ENCODE measurements at regions not wholly inside any gene's neighbourhood (a gene's known extent, or its start where the extent isn't known, plus 50 kb on each side); places are given as distances from the start of the nearest gene placed in this dataset.

DNA sequence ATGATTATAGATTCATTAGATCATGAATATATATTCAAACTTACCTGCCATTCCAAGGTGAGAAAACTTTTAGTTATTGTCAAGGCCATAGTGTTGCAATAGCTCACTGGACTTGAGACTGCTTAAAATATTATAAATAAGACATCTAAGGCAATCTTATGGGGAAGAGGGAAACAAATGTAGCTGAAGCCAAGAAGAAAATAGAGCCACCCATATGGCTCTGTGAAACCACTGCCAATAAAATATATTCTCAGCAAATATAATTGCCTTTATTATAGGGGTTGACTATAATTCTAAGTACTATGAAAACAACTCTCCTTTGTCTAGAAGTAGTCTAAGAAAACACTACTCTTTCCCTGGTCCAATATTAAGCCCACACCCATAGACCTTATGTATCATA lies 938.5 kb downstream of the FSTL5 start:
- no peak overlapping the region for H3K4me3 Mint-ChIP-seq

DNA sequence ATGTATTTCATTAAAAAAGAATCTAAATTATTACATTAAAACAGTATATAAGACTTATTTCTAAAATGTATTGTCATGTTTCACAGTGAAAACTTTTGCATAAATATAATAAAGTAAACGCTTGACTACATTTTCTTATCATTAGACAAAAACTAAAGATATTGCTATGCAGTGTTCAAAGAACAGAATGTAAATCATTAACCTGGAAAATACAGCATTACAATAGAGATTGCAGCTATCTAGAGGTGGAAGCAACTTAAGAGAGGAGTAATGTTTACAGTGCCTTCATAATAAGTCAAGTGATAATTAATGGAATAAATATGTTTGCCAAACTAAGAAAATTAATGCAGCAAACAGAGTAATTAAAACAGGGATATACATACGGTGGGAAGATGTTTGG lies 940.9 kb downstream of the FSTL5 start:
- Mint-ChIP-seq H3K27ac (no peak overlapping the region), H3K4me3 (no peak overlapping the region), H3K4me1 (no peaks in the 10 kb centered on the region), H3K36me3 (no peaks in the 10 kb centered on the region), H3K27me3 (ENCODE audit: insufficient read depth, low read depth) (peaks cover 2% of the 10 kb centered on the region), H3K9me3 (peaks cover 11% of the 10 kb centered on the region)
- Histone ChIP-seq H3K4me2 (no peak overlapping the region), H4K20me1 (ENCODE audit: low read depth) (no peaks in the 10 kb centered on the region), H3K27ac (no peak overlapping the region), H3K4me3 (no peak overlapping the region), H3K4me1 (no peaks in the 10 kb centered on the region), H3K9ac (no peak overlapping the region), H3F3A (ENCODE audit: low read depth) (no peaks in the 10 kb centered on the region), H3K36me3 (no peaks in the 10 kb centered on the region), H3K27me3 (no peaks in the 10 kb centered on the region), H2AFZ (replicated peaks) (no peak overlapping the region), H3K9me3 (ENCODE audit: low read depth) (no peaks in the 10 kb centered on the region), H3K79me2 (ENCODE audit: low read depth) (no peaks in the 10 kb centered on the region)
- no peak for DNase-seq (ENCODE audit: low spot score)
- TF ChIP-seq, protein P1, sequence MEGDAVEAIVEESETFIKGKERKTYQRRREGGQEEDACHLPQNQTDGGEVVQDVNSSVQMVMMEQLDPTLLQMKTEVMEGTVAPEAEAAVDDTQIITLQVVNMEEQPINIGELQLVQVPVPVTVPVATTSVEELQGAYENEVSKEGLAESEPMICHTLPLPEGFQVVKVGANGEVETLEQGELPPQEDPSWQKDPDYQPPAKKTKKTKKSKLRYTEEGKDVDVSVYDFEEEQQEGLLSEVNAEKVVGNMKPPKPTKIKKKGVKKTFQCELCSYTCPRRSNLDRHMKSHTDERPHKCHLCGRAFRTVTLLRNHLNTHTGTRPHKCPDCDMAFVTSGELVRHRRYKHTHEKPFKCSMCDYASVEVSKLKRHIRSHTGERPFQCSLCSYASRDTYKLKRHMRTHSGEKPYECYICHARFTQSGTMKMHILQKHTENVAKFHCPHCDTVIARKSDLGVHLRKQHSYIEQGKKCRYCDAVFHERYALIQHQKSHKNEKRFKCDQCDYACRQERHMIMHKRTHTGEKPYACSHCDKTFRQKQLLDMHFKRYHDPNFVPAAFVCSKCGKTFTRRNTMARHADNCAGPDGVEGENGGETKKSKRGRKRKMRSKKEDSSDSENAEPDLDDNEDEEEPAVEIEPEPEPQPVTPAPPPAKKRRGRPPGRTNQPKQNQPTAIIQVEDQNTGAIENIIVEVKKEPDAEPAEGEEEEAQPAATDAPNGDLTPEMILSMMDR (IDR thresholded peaks at IDR 0.05) = no peak
- TF ChIP-seq EZH2phosphoT487 (IDR thresholded peaks at IDR 0.05) = no peak
- TF ChIP-seq EZH2 (IDR thresholded peaks at IDR 0.05) = no peak

More for the DNA sequence above, 938.5 kb downstream of the FSTL5 start:
- H3K9me3 Mint-ChIP-seq = peaks cover 18% of the 10 kb centered on the region
- Histone ChIP-seq H3K4me3 (no peak overlapping the region), H3K27me3 (no peaks in the 10 kb centered on the region), H3K36me3 (no peaks in the 10 kb centered on the region), H3F3A (ENCODE audit: low read depth) (no peaks in the 10 kb centered on the region), H3K4me1 (no peaks in the 10 kb centered on the region), H3K79me2 (ENCODE audit: low read depth) (no peaks in the 10 kb centered on the region), H2AFZ (replicated peaks) (no peak overlapping the region), H3K9me3 (ENCODE audit: low read depth) (no peaks in the 10 kb centered on the region), H3K27ac (no peak overlapping the region), H4K20me1 (ENCODE audit: low read depth) (no peaks in the 10 kb centered on the region), H3K9ac (no peak overlapping the region), H3K4me2 (no peak overlapping the region)
- H3K4me1 Mint-ChIP-seq = no peaks in the 10 kb centered on the region
- peaks cover 3% of the 10 kb centered on the region for H3K27me3 Mint-ChIP-seq (ENCODE audit: insufficient read depth, low read depth)
- H3K36me3 Mint-ChIP-seq = no peaks in the 10 kb centered on the region
- H3K27ac Mint-ChIP-seq = no peak overlapping the region
- no peak for DNase-seq (ENCODE audit: low spot score)
- TF ChIP-seq EZH2 (IDR thresholded peaks at IDR 0.05) (no peak), EZH2phosphoT487 (IDR thresholded peaks at IDR 0.05) (no peak)
- TF ChIP-seq, protein P1 (IDR thresholded peaks at IDR 0.05) = no peak

DNA sequence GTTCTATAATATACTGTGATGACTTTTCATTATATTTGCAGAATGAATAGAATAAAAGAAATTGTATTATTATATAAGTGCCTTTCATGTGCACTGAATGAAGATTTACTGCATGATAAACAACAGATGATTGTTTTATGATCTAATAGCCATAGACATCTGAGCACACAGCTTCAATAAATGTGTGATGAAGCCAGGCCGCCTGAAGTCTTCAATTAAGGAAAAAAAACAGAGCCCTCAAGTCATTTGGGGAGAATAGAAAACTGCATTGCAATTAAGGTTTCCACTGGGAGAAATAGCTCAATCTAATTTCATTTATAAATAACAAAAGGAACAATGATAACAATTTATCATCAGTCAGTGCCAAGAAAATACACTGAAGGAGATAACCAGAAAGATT lies 955.2 kb downstream of the FSTL5 start:
- no peak overlapping the region for H3K27ac ChIP-seq

More for the DNA sequence above, 955.2 kb downstream of the FSTL5 start:
- Mint-ChIP-seq H3K9me3 (peaks cover 7% of the 10 kb centered on the region), H3K27me3 (ENCODE audit: insufficient read depth, low read depth) (no peaks in the 10 kb centered on the region), H3K4me1 (no peaks in the 10 kb centered on the region), H3K36me3 (no peaks in the 10 kb centered on the region), H3K4me3 (no peak overlapping the region), H3K27ac (no peak overlapping the region)
- no peak overlapping the region for H3K9ac ChIP-seq
- H4K20me1 ChIP-seq (ENCODE audit: low read depth) = no peaks in the 10 kb centered on the region
- no peak overlapping the region for H2AFZ ChIP-seq (replicated peaks)
- H3K9me3 ChIP-seq (ENCODE audit: low read depth) = no peaks in the 10 kb centered on the region
- H3K4me3 ChIP-seq = no peak overlapping the region
- no peaks in the 10 kb centered on the region for H3K4me1 ChIP-seq
- H3K36me3 ChIP-seq = no peaks in the 10 kb centered on the region
- TF ChIP-seq EZH2 (IDR thresholded peaks at IDR 0.05) (no peak), EZH2phosphoT487 (IDR thresholded peaks at IDR 0.05) (no peak)
- TF ChIP-seq, protein P1 (IDR thresholded peaks at IDR 0.05) = no peak
- no peaks in the 10 kb centered on the region for H3F3A ChIP-seq (ENCODE audit: low read depth)
- no peaks in the 10 kb centered on the region for H3K27me3 ChIP-seq
- H3K4me2 ChIP-seq = no peak overlapping the region
- H3K79me2 ChIP-seq (ENCODE audit: low read depth) = no peaks in the 10 kb centered on the region
- no peak for DNase-seq (ENCODE audit: low spot score)

Data from neural progenitor cell (in vitro differentiated cells).